ENCODE measurements at regions not wholly inside any gene's neighbourhood (a gene's known extent, or its start where the extent isn't known, plus 50 kb on each side); places are given as distances from the start of the nearest gene placed in this dataset.

GRCh38 chr2:193270816-193271215 is 1076.1 kb upstream of the TMEFF2 start:
- TF ChIP-seq CTCF (conservative IDR thresholded peaks at IDR 0.05) (no peak), EZH2 (IDR thresholded peaks at IDR 0.05; ENCODE audit: low read depth) (no peak)

Measured in PC-9 (cell line).